ENCODE measurements at regions not wholly inside any gene's neighbourhood (a gene's known extent, or its start where the extent isn't known, plus 50 kb on each side); places are given as distances from the start of the nearest gene placed in this dataset.

DNA sequence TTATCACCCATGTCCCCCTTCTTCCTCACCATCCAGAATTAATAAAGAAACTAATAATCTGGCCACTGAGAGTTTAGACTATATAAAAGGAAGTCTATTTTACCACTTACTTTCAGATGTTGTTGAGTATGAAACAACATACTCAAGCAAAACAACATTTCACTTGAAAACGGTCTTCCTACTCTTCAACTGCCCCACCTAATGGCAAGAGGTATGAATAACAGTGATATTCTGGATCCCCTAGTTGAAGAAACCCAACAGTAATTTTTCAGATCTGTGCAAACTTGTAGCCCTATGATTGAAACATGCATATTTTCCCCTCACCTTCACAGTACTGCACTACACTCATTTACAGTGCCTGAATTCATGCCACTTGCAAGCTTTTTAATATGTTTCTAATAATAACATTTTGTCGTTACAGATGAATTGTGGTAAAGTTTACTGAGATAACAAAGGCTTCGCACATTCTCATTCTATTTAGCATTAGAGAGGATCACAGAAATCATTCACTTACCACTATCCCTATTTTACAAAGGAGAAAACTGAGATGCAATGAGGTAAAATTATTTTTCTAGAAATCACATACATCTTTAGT is 267.9 kb upstream of the PDE4D start:
- ChIA-PET POLR2A (no interaction called here), CTCF (no interaction called here)
- Mint-ChIP-seq H3K4me1 (no peaks in the 10 kb centered on the region), H3K27ac (no peak overlapping the region), H3K27me3 (no peaks in the 10 kb centered on the region), H3K36me3 (ENCODE audit: low read depth) (no peaks in the 10 kb centered on the region), H3K4me3 (no peak overlapping the region), H3K9me3 (no peaks in the 10 kb centered on the region)
- DNase-seq: no peak

GRCh38 chr5:60149081-60149480 is 255.6 kb upstream of the PDE4D start:
- Mint-ChIP-seq H3K27ac (no peak overlapping the region), H3K4me1 (no peaks in the 10 kb centered on the region), H3K36me3 (ENCODE audit: low read depth) (no peaks in the 10 kb centered on the region), H3K9me3 (peaks cover 5% of the 10 kb centered on the region), H3K4me3 (no peak overlapping the region), H3K27me3 (no peaks in the 10 kb centered on the region)
- no peak for DNase-seq
- POLR2A ChIA-PET: no interaction called here
- CTCF ChIA-PET: no interaction called here

- DNase-seq: no peak
- H3K27ac Mint-ChIP-seq: no peak overlapping the region
- no peaks in the 10 kb centered on the region for H3K27me3 Mint-ChIP-seq
- H3K4me3 Mint-ChIP-seq: no peak overlapping the region
- H3K9me3 Mint-ChIP-seq: peaks cover 5% of the 10 kb centered on the region
- ChIA-PET CTCF (no interaction called here), POLR2A (no interaction called here)
- H3K36me3 Mint-ChIP-seq (ENCODE audit: low read depth): no peaks in the 10 kb centered on the region
- H3K4me1 Mint-ChIP-seq: no peaks in the 10 kb centered on the region
Measured at GRCh38 chr5:60148366-60148765, 254.8 kb upstream of the PDE4D start.

GRCh38 chr5:60147791-60148190 is 254.3 kb upstream of the PDE4D start:
- CTCF ChIA-PET: no interaction called here

GRCh38 chr5:60143942-60144549 is 250.5 kb upstream of the PDE4D start:
- Mint-ChIP-seq H3K27ac (no peak overlapping the region), H3K4me3 (no peak overlapping the region), H3K36me3 (ENCODE audit: low read depth) (no peaks in the 10 kb centered on the region), H3K27me3 (no peaks in the 10 kb centered on the region), H3K4me1 (no peaks in the 10 kb centered on the region), H3K9me3 (peaks cover 5% of the 10 kb centered on the region)
- DNase-seq: no peak
- ChIA-PET CTCF (interaction anchor here (0.6 kb wide), 1 partner anchor 15 kb away, joined by 3 read pairs; no protein-coding TSS in a partner anchor), POLR2A (no interaction called here)

More at GRCh38 chr5:60147791-60148190, 254.3 kb upstream of the PDE4D start:
- no peaks in the 10 kb centered on the region for H3K27me3 Mint-ChIP-seq
- H3K36me3 Mint-ChIP-seq (ENCODE audit: low read depth): no peaks in the 10 kb centered on the region
- H3K4me3 Mint-ChIP-seq: no peak overlapping the region
- H3K4me1 Mint-ChIP-seq: no peaks in the 10 kb centered on the region
- POLR2A ChIA-PET: no interaction called here
- H3K9me3 Mint-ChIP-seq: peaks cover 5% of the 10 kb centered on the region
- H3K27ac Mint-ChIP-seq: no peak overlapping the region
- no peak for DNase-seq

- Mint-ChIP-seq H3K36me3 (ENCODE audit: low read depth) (no peaks in the 10 kb centered on the region), H3K27me3 (no peaks in the 10 kb centered on the region), H3K4me1 (no peaks in the 10 kb centered on the region), H3K9me3 (peaks cover under 1% of the 10 kb centered on the region), H3K27ac (no peak overlapping the region), H3K4me3 (no peak overlapping the region)
- ChIA-PET CTCF (no interaction called here), POLR2A (no interaction called here)
- DNase-seq: no peak
Measured at GRCh38 chr5:60141119-60141518, 247.6 kb upstream of the PDE4D start.

DNA sequence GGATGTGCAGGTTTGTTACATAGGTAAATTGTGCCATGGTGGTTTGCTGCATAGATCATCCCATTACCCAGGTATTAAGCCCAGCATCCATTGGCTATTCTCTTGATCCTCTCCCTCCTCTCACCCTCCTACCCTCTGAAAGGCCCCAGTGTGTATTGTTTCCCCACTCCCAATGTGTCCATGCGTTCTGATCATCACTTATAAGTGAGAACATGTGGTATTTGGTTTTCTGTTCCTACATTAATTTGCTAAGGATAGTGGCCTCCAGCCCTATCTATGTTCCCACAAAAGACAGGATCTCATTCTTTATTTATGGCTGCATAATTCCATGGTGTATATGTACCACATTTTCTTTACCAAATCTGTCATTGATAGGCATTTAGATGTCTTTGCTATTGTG is 243.3 kb upstream of the PDE4D start:
- Mint-ChIP-seq H3K27ac (no peak overlapping the region), H3K4me3 (no peak overlapping the region), H3K9me3 (no peaks in the 10 kb centered on the region), H3K4me1 (no peaks in the 10 kb centered on the region), H3K27me3 (no peaks in the 10 kb centered on the region), H3K36me3 (ENCODE audit: low read depth) (no peaks in the 10 kb centered on the region)
- no peak for DNase-seq
- ChIA-PET CTCF (no interaction called here), POLR2A (no interaction called here)

DNA sequence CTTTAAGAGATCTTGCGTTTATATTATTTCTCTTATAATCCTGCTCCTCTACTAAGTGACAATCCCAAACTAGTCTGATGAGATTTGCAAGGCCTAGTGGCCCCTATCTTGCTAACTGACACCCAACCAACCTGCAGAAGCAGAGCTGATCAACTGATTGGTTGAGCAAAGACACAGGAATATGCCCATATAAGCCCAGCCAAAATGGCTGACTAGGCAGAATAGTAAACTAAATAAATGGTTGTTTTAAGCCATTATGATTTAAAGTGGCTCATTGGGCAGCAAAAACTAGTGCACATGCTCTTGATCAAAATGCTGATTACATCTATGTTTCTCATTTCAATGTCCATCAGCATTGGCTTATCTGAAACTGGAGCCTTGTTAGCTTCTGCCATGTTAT is 238.0 kb upstream of the PDE4D start:
- H3K4me1 Mint-ChIP-seq: no peaks in the 10 kb centered on the region
- no peak overlapping the region for H3K4me3 Mint-ChIP-seq
- CTCF ChIA-PET: no interaction called here
- DNase-seq: no peak
- POLR2A ChIA-PET: no interaction called here
- no peak overlapping the region for H3K27ac Mint-ChIP-seq
- H3K27me3 Mint-ChIP-seq: no peaks in the 10 kb centered on the region
- no peaks in the 10 kb centered on the region for H3K36me3 Mint-ChIP-seq (ENCODE audit: low read depth)
- H3K9me3 Mint-ChIP-seq: no peaks in the 10 kb centered on the region

GRCh38 chr5:60125636-60126035 is 232.1 kb upstream of the PDE4D start:
- no peak overlapping the region for H3K27ac Mint-ChIP-seq
- H3K9me3 Mint-ChIP-seq: no peaks in the 10 kb centered on the region
- no peaks in the 10 kb centered on the region for H3K27me3 Mint-ChIP-seq
- ChIA-PET POLR2A (no interaction called here), CTCF (no interaction called here)
- H3K36me3 Mint-ChIP-seq (ENCODE audit: low read depth): no peaks in the 10 kb centered on the region
- DNase-seq: no peak
- no peaks in the 10 kb centered on the region for H3K4me1 Mint-ChIP-seq
- H3K4me3 Mint-ChIP-seq: no peak overlapping the region

- DNase-seq: no peak
- Mint-ChIP-seq H3K4me1 (no peaks in the 10 kb centered on the region), H3K27me3 (no peaks in the 10 kb centered on the region), H3K36me3 (ENCODE audit: low read depth) (no peaks in the 10 kb centered on the region), H3K9me3 (peaks cover 9% of the 10 kb centered on the region), H3K4me3 (no peak overlapping the region), H3K27ac (no peak overlapping the region)
- ChIA-PET POLR2A (no interaction called here), CTCF (no interaction called here)
Measured at GRCh38 chr5:60102961-60103693, 209.6 kb upstream of the PDE4D start.

- POLR2A ChIA-PET: no interaction called here
- CTCF ChIA-PET: interaction anchor here (0.7 kb wide), 1 partner anchor 142 kb away, joined by 3 read pairs; no protein-coding TSS in a partner anchor
- Mint-ChIP-seq H3K27ac (no peak overlapping the region), H3K27me3 (no peaks in the 10 kb centered on the region), H3K4me3 (no peak overlapping the region), H3K4me1 (no peaks in the 10 kb centered on the region), H3K9me3 (peaks cover 9% of the 10 kb centered on the region), H3K36me3 (ENCODE audit: low read depth) (no peaks in the 10 kb centered on the region)
- DNase-seq: no peak
Measured at GRCh38 chr5:60101573-60101972, 208.0 kb upstream of the PDE4D start.

DNA sequence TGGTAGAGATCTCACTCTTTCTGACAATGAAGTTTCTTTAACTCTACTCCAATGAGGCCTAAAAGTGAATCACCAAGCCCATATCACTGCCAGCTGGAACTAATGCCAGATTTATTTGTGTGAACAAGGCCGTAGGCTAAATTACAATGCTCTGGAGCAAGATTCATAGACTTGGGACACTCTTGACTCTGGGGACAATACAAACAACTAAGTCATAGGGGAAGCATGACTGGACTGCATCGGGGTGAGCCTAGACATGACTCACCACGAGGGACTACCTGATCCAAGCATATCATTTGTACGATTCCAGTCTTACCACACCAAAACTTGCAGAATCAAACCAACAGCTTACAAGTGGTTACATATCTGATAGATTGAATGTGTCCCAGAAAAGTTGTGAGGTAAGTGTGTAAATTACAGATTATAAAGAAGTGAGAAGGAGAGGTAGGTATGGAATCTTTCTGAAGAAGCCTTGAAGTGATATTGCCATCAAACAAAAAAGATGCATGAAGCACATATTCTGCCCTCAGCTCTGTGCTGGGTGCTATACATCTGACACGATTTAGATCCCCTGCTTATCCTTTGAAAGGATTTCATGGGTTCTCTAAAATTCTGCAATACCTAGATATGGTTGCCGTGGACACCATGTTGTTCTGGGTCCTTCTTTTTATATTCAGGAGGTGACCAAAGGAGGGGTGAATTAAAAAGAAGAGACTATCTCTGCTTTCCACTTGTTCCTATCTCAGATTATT is 199.3 kb upstream of the PDE4D start:
- H3K36me3 Mint-ChIP-seq (ENCODE audit: low read depth): no peaks in the 10 kb centered on the region

GRCh38 chr5:60086583-60086982 is 193.1 kb upstream of the PDE4D start:
- H3K4me3 Mint-ChIP-seq: no peak overlapping the region
- no peaks in the 10 kb centered on the region for H3K27me3 Mint-ChIP-seq
- CTCF ChIA-PET: interaction anchor here (0.6 kb wide), 1 partner anchor 196 kb away, joined by 3 read pairs; no protein-coding TSS in a partner anchor

More for the DNA sequence above, 199.3 kb upstream of the PDE4D start:
- ChIA-PET CTCF (interaction anchor here (0.6 kb wide), 1 partner anchor 253 kb away, joined by 3 read pairs; no protein-coding TSS in a partner anchor), POLR2A (no interaction called here)
- Mint-ChIP-seq H3K4me3 (no peak overlapping the region), H3K27ac (no peak overlapping the region), H3K4me1 (no peaks in the 10 kb centered on the region), H3K9me3 (peaks cover 3% of the 10 kb centered on the region), H3K27me3 (no peaks in the 10 kb centered on the region)
- no peak for DNase-seq

More at GRCh38 chr5:60086583-60086982, 193.1 kb upstream of the PDE4D start:
- no peak for DNase-seq
- H3K9me3 Mint-ChIP-seq: peaks cover 10% of the 10 kb centered on the region
- no peaks in the 10 kb centered on the region for H3K4me1 Mint-ChIP-seq
- POLR2A ChIA-PET: interaction anchor here (0.6 kb wide), 1 partner anchor 27 kb away, joined by 3 read pairs; no protein-coding TSS in a partner anchor
- H3K36me3 Mint-ChIP-seq (ENCODE audit: low read depth): no peaks in the 10 kb centered on the region
- H3K27ac Mint-ChIP-seq: no peak overlapping the region

All from activated CD4-positive, alpha-beta T cell treated with anti-CD3 and anti-CD28 coated beads, Interleukin-2, amount 10 ng/mL, durations not matched to agents 7 days and 5 days (primary cell).